ENCODE measurements at regions not wholly inside any gene's neighbourhood (a gene's known extent, or its start where the extent isn't known, plus 50 kb on each side); places are given as distances from the start of the nearest gene placed in this dataset.

GRCh38 chr4:148664636-148665035 is 222.4 kb upstream of the NR3C2 start:
- DNase-seq (no peak), ATAC-seq (no peak)
- TF ChIP-seq, protein P1, sequence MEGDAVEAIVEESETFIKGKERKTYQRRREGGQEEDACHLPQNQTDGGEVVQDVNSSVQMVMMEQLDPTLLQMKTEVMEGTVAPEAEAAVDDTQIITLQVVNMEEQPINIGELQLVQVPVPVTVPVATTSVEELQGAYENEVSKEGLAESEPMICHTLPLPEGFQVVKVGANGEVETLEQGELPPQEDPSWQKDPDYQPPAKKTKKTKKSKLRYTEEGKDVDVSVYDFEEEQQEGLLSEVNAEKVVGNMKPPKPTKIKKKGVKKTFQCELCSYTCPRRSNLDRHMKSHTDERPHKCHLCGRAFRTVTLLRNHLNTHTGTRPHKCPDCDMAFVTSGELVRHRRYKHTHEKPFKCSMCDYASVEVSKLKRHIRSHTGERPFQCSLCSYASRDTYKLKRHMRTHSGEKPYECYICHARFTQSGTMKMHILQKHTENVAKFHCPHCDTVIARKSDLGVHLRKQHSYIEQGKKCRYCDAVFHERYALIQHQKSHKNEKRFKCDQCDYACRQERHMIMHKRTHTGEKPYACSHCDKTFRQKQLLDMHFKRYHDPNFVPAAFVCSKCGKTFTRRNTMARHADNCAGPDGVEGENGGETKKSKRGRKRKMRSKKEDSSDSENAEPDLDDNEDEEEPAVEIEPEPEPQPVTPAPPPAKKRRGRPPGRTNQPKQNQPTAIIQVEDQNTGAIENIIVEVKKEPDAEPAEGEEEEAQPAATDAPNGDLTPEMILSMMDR (IDR thresholded peaks at IDR 0.05) = no peak
- Histone ChIP-seq H3K36me3 (no peaks in the 10 kb centered on the region), H3K4me1 (no peaks in the 10 kb centered on the region), H3K27ac (no peak overlapping the region), H3K9me3 (no peaks in the 10 kb centered on the region), H3K4me3 (no peak overlapping the region), H3K27me3 (no peaks in the 10 kb centered on the region)
- intact Hi-C loops (cut with DNase I) = no loop called here

- H3K4me1 ChIP-seq = no peaks in the 10 kb centered on the region
- H3K36me3 ChIP-seq = no peaks in the 10 kb centered on the region
- TF ChIP-seq, protein P1 (IDR thresholded peaks at IDR 0.05) = no peak
- DNase-seq (no peak), ATAC-seq (no peak)
- no peaks in the 10 kb centered on the region for H3K27me3 ChIP-seq
- H3K9me3 ChIP-seq = no peaks in the 10 kb centered on the region
- intact Hi-C loops (cut with DNase I) = no loop called here
- no peak overlapping the region for H3K4me3 ChIP-seq
- no peak overlapping the region for H3K27ac ChIP-seq
Observed at GRCh38 chr4:148654131-148654530, 211.9 kb upstream of the NR3C2 start.

DNA sequence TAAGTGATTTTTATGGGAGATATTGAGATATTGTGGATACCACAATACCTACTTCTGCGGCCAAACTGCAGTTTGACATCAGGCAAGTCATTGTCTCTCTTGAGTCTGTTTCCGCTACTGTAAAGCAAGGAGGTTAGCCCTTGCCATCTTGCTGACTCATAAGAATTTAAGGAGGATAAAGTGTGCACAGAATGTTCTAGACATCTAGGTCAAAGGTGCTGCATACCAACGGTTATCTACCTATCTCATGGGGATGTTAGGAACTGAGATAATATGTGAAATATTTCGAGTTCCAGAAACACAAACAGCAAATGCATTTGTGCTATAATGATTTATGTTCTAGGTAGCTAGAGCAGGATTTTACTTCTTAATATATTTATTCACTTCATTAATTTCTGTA is 211.5 kb upstream of the NR3C2 start:
- ATAC-seq (no peak), DNase-seq (no peak)
- TF ChIP-seq, protein P1 (IDR thresholded peaks at IDR 0.05) = no peak
- Histone ChIP-seq H3K4me1 (no peaks in the 10 kb centered on the region), H3K9me3 (no peaks in the 10 kb centered on the region), H3K4me3 (no peak overlapping the region), H3K27me3 (no peaks in the 10 kb centered on the region), H3K27ac (no peak overlapping the region), H3K36me3 (no peaks in the 10 kb centered on the region)
- intact Hi-C loops (cut with DNase I) = no loop called here

DNA sequence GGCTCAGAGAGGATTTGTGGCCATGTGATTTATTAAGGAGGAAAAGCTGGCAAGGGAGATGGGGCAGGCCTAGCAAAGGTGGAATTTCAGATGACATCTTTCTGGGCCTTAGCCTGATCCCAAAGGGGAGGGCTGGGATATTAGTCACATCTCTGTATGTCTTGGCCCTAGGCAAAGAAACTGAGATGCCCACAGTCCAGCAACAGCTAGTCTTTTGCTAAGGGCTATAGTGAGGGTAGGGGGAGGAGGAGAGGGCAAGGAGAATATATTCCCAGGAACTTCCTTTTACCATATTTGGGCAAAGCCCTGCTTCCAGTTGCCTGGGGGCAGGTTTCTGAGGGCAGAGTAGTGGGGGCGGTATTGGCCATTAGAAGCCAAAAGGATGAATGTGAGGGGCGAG is 209.8 kb upstream of the NR3C2 start:
- Histone ChIP-seq H3K27me3 (no peaks in the 10 kb centered on the region), H3K9me3 (no peaks in the 10 kb centered on the region), H3K27ac (no peak overlapping the region), H3K4me3 (no peak overlapping the region), H3K4me1 (no peaks in the 10 kb centered on the region), H3K36me3 (no peaks in the 10 kb centered on the region)
- no peak for ATAC-seq
- intact Hi-C loops (cut with DNase I) = no loop called here
- DNase-seq = no peak
- TF ChIP-seq, protein P1 (IDR thresholded peaks at IDR 0.05) = no peak

GRCh38 chr4:148649652-148650331 is 207.6 kb upstream of the NR3C2 start:
- H3K9me3 ChIP-seq = no peaks in the 10 kb centered on the region
- H3K4me1 ChIP-seq = no peaks in the 10 kb centered on the region
- H3K27me3 ChIP-seq = no peaks in the 10 kb centered on the region
- no peak overlapping the region for H3K27ac ChIP-seq
- TF ChIP-seq, protein P1 (IDR thresholded peaks at IDR 0.05) = no peak
- H3K4me3 ChIP-seq = no peak overlapping the region
- intact Hi-C loops (cut with DNase I) = no loop called here
- DNase-seq (no peak), ATAC-seq (no peak)
- H3K36me3 ChIP-seq = no peaks in the 10 kb centered on the region
